ENCODE measurements at regions not wholly inside any gene's neighbourhood (a gene's known extent, or its start where the extent isn't known, plus 50 kb on each side); places are given as distances from the start of the nearest gene placed in this dataset.
A peak's percentile ranks its signal among the peaks of the same experiment; 100 is the strongest.

DNA sequence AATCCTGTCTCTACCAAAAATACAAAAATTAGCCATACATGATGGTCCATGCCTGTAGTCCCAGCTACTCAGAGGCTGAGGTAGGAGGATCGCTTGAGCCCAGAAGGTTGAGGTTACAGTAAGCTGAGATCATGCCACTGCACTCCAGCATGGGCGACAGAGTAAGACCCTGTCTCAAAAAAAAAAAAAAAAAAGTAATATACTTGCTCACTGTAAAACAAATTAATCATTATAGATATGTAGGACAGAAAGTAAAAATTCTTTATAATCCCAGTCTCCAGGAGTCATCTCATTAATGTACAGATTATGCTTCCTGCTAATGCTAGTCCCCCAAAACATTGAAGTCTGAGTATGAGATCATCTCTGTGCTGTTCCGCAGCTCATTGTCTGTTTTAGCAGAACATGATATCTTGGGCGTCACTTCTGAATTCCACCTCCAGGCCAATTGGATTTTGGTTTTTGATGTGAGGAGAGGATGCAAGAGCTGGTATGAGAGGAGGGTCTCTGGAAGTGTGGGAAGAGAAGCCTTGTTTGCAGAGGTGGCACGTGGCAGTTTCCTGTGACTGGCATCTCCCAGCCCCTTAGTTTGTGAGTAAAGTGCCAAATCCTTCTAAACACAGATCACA lies 75.4 kb upstream of the NPAS1 start:
- no peak for DNase-seq (ENCODE audit: low read depth in 4 of 4, low spot score in 2 of 4)

DNA sequence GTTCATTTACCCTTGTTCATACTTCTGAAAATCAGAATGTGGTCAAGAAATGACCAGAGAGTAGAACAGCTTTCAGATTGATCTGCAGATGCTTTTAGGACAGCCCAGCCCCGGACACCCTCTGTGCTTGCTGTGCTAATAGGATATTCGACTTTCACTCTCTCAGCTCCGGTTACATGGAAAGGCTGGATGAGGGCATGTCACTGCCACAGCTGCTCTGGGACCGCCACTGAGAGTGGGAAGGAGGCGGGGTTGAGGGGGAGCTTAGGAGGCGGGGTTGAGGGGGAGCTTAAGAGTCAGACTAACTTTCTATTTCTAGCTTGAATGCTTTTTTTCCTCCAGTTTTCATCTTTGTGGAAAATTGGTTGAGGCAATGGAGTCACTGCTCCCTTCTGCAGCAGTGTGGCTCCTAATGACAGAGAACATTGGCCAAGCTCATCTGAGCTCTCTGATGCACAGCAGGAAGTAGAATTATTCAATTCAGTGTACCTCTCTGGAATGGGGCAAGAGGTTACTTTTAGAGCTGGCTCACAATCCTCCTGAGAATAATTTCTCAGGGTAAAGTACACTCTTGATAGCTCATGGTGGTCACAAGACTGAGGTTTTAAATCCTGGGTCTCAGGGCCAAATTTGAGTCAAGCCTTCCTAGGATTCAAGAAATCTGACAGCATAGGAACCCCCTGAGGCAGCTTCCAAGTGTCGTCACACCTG lies 74.6 kb upstream of the NPAS1 start:
- peak; percentile 56 to 86 (median 66) for DNase-seq (ENCODE audit: low read depth in 4 of 4, low spot score in 2 of 4)

DNA sequence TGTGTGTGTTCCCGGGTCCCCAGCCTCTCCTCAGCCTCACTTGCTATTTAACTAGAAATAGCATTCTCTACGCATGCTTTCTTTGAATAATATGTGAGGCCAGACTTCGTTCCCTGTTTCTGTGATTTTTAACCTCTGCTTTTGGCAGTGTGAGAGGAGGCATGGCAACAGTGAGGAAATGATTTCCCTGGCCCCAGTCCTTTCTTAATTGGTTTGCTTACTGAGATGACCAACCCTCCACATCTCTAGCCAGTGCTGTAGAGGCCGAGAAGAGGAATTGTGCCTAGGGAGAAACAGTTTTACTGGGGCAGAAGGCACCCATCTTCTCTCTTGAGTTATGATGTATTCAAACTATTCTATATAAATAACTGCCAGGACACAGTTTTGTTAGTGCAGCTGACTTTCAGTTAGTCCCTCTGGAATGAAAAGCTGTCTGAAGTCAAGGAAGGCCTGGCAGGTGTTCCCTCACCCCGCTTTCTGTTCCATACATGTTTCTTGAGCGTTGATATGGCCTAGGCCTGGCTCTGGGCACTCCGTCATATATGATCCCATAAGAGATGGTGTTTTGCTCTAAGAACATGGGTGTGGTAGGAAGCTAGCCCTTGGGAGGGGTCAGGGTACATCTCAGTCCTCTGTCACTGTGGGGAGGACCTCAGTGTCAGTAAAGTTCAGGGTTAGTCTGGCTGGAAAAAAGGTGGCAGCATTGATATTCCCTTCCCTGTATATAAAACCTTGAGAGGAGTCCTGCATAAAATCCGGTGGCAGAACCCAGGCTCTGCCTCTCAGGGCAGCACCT lies 73.7 kb upstream of the NPAS1 start:
- DNase-seq (ENCODE audit: low read depth in 4 of 4, low spot score in 2 of 4), result no peak

DNA sequence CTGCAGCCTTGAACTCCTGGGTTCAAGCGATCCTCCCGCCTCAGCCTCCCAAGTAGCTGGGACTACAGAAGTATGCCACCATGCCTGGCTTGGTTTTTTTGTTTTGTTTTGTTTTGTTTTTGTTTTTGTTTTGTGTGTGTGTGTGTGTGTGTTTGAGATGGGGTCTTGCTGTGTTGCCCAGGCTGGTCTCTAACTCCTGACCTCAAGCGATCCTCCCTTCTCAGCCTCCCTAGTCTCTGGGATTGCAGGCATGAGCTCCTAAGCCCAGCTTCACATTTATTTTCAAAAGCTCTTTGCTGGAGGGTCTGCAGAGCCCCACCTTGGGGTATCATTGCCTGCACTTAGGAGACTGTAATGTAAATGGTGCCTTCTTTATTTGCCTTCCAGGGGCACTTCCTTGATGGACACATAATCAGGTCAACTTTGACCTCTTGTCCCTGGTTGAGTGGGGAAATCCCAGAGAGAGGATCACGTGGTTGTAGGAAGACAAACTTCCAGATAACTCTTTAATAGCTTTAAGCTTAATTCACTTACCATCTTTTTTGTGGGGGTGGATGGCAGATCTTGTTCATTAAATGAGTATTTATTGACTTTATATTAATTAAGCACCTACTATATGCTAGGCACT lies 72.9 kb upstream of the NPAS1 start:
- no peak for DNase-seq (ENCODE audit: low read depth in 4 of 4, low spot score in 2 of 4)

DNA sequence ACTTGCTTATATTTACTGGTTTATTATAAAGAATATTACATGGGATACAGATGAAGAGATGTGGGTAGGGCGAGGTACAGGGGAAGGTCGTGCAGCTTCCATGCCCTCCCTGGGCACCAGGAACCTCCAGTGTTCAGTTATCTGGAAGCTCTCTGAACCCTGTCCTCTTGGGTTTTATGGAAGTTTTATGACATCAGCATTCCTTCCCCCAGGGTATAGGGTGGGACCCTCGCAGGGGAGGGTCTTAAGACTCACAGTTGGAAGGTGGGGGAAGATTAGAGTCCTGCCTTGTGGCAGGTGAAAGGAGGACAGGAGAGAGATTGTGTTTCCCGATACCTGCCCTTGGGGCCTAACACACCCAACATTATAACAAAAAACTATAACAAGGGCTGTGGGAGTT lies 71.8 kb upstream of the NPAS1 start:
- DNase-seq (ENCODE audit: low read depth in 4 of 4, low spot score in 2 of 4), result no peak

DNA sequence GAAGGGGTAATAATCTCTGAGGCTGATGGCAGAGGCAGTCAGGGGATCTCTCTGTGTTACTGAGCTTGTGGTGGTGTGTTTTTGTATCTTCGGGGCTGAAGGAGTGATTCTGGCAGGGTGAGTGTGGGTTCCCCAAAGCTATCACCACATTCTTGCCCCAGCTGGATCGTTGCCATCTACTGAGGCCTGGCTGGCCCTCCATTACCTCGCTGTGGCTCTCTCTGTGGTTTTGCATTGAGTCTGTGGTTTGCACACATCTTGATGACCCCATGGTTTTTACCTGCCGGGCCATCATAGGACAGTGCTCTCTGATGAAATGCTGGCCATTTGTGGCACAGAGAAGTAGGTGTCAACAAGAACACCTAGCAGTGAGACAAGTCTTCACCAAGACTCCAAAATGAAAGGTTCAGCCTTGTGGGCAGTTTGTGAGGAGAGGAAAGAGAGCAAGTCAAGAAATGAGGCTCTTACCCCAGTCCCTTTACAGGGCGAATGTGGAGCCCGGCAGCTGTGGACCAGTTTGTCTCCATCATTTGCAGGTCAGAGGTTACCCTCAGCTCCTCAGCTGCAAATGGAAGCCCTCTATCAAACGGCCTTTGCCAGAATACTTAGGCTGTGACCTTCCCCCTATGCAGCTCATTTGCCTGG lies 69.0 kb upstream of the NPAS1 start:
- DNase-seq (ENCODE audit: low read depth in 4 of 4, low spot score in 2 of 4), result no peak

DNA sequence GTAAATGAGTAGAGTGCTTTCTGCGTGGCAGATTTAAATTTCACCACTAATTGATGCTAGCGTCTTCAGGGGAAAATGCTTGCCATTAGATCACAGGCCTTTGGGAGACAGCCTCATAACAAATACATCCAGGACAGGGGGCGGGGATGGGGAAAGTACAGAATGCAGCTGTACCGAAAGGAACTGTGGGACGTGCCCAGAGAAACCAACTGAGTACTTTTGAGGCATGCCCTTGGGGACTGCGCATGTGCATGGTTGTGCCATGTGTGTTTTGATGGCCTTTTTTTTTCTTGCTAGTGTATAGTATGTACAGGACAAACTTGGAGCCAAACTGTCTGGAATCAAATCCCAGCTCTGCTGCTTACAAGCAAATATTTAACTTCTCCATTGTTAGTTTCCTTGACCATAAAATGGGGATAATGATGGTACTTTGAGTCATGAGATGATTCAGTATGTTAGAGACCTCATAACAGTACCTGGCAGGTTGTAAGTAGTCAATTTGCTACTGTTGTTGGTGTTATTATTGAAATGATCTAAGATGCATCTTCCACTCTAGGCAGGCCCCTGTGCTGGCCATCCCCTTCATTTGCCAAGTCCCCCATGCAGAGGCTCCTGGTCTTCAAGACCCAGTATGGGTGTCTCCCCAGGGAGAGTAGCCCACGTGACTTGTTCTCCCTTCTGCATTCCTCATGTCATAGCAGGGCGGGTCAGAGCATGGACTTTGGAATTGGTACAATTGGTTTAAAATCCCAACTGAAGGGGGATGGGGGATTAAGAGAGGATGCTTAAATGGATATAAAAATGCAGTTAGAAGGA lies 68.3 kb upstream of the NPAS1 start:
- no peak for DNase-seq (ENCODE audit: low read depth in 4 of 4, low spot score in 2 of 4)

DNA sequence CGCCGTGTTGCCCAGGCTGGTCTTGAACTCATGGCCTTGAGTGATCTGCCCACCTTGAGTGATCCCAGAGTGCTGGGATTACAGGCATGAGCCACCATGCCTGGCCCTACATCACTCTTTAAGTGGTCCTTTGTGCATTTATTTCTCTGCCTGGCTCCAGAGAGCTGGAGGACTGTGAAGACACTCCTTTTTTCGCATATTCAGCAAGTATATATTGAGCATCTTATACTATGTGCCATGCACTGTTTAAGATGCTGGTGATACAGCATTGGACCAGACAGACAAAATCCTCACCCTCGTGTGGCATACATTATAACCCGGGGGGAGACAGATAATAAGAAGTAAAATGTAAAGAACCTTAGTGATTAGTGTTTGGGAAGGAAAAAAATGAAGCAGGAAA lies 66.8 kb upstream of the NPAS1 start:
- DNase-seq (ENCODE audit: low read depth in 4 of 4, low spot score in 2 of 4), result no peak

DNA sequence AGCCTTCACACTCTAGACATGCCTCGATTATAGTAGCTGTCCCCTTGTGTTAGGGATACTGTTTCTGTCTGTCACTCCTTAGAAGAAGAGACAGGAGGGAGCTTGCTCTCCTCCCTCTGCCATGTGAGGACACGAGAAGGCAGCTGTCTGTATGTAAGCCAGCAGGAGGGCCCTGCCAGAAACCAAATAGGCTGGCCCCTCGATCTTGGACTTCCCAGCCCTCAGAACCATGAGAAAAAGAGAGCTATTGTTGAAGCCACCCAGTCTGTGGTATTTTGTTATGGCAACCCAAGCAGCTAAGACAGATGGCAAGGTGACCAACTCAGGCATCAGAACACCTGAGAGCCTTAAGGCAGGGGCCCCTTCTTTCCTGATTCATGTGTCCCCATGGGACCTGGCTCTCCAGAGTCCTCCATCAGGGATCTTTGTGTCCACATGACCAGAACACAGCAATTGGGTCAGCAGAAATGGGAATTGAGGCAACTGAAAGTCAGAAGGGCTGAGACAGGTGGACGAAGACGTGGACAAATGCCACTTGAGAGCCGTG lies 65.6 kb upstream of the NPAS1 start:
- DNase-seq (ENCODE audit: low read depth in 4 of 4, low spot score in 2 of 4), result no peak

DNA sequence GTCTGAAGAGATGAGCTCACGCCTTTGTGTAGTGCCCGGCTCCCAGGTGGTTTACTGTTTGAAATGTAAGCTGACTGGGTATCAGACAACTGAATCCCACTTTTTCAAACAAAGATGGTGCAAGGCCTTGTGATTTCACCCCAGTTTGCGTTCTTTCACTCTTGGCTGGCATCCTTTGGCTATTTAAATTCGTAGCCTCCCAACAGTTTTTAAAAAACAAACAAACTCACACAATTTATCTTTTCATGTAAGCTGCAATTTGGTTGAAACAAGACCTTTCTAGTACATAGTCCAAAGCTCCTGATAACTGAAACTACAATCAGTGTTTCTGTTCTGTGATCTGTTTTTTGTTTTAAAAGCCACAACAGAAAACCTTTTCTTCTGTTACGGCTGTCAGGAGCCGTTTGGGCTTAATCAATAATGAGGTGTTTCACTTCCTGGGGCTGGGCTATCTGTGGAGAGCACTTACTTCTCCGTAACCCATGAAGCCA lies 65.1 kb upstream of the NPAS1 start:
- no peak for DNase-seq (ENCODE audit: low read depth in 4 of 4, low spot score in 2 of 4)

DNA sequence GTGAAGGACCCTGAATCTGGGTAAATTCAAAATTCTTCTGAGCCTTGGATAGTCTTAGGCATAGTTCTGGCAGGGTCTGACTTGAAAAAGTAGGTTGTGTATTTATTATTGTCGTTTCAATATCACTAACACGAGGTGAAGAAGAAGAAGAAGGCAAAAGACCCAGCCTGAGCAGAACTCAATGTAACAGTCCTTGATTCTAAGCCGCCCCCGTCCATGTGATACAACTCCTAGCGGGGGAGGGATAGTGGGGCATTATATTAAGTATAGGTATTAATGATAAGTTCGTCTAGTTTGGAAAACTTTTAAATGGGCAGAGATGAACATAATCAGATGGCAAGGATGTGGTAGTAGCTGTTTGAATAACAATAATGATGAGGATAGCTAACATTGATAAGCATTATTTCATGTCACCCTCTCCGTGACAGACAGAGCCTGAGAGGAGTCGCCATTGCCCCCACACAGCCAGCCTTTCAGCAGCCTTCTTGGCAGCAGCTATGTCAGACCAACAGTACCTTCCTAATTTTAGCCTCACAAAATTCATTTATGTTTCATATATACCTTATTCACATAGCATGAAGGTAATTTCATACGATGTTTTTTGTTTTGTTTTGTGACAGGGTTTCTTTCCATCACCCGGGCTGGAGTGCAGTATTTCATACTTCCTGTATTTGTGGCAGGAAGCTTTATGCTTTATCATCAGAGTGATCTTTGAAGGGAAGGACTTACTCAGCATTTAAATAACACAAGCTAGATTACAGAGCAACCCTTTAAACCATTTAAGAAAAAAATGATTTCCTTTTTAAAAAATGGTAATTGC lies 64.4 kb upstream of the NPAS1 start:
- no peak for DNase-seq (ENCODE audit: low read depth in 4 of 4, low spot score in 2 of 4)

DNA sequence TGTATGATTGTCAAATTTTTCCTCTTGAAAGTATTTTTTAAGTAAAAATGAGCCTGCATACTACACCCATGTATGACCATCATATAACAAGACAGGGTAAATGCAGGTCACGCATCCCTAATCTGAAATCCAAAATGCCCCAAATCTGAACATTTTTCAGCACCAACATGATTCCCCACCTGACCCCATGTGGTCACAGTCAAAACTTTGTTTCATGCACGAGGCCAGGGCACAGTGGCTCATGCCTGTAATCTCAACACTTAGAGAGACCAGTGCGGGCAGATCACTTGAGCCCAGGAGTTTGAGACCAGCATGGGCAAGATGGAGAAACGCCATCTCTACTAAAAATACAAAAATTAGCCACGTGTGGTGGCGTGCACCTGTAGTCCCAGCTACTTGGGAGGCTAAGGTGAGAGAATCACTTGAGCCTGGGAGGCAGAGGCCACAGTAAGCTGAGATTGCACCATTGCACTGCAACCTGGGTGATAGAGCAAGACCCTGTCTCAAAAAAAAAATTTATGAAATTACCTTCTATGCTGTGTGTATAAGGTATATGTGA lies 63.7 kb upstream of the NPAS1 start:
- DNase-seq (ENCODE audit: low read depth in 4 of 4, low spot score in 2 of 4), result no peak

DNA sequence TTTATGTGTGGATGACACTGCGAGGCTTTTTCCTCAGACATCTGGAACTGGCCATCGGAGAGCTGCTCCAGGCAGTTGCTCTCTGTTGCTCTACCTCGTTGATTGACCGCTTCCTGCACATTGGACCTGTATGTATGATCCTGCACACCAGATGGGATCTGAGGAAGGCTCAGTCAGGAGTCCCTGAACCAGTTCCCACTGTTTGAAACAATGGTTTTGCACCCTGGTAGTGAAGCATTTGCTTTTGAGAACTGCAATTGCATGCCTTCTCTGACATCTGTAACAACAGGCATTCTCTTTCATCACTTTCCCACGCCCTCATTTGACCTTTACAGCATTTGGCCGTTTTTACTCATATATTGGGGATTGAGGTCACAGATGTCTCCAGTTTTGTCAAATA lies 61.1 kb upstream of the NPAS1 start:
- no peak for DNase-seq (ENCODE audit: low read depth in 4 of 4, low spot score in 2 of 4)

DNA sequence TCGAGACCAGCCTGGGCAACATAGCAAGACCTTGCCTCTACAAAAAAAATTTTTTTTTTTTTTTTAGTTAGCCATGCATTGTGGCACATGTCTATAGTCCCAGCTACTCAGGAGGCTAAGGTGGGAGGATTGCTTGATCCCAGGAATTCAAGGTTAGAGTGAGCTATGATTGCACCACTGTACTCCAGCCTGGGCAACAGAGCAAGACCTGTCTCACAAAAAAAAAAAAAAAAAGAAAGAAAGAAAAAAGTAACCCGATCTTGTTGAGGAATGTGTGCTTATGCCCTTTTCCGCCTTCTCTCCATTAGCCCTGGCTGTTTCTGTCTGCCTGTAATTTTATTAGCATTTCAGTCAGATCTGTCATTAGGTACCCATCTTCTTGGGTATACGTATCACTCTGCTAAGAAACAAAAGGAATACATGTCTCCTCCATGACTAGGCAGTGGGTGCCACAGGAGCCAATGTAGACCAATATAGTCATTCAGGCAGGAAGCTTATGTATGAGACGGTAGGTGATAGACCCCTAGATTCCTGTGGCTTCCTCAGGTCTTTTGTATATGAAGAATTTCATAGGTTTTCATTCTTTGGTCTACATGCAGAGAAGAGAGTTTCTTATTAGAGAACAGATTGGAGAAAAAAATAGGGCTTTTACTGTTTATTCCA lies 59.6 kb upstream of the NPAS1 start:
- no peak for DNase-seq (ENCODE audit: low read depth in 4 of 4, low spot score in 2 of 4)

DNA sequence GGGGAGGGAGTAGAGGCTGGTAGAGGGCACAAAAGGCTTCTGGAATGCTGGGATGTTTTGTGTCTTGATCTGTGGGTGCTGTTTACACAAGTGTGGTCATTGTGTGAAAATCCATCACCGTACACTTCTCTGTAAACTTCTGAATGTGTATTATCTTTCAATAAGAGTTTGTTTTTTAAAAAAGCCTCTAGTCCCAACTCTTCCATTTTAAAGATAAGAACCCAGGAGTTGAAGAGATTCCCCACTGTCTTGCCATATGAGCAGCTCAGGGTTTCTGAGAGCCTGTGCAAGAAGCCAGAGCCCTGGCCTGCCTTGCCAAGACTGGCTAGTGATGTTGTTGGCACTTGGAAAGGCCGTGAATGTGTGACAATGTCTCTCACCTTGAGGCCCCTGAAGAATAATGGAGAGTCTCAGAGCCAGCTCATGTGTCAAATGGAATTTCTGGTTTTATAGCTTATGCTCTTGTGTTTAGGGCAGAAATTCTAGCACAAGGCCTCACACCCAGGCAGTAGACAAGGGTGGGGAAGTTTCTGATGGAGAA lies 57.5 kb upstream of the NPAS1 start:
- DNase-seq (ENCODE audit: low read depth in 4 of 4, low spot score in 2 of 4), result no peak

DNA sequence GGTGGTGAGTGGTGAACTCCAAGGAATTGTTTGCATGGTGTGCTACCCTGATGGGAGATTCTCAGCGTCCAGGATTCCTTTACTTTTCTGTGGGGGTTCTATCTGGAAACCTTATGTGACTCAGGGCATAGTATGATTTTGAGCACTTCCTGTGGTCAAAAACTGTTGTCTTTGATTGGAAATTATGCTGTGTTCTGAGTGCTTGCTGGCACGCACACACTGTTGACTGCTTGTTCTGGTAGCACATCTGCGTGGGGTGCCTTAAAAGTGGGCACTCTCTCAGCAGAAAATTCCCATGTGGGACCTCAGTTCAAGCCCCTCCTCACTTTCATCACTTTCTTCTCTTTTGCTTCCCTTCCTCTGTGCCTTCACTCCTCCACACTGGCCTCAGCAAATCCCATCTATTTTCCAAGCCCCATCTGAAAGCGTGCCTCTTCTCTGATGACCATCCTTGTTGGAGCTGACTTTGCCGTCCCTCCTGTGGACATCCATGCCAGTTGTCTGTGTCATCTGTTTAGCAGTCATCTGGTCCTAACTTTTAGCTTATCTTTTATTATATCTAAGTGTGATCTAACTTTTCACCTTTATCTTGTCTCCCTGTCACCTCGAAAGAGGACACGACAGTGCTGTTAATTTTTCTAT lies 56.4 kb upstream of the NPAS1 start:
- DNase-seq (ENCODE audit: low read depth in 4 of 4, low spot score in 2 of 4), result no peak

DNA sequence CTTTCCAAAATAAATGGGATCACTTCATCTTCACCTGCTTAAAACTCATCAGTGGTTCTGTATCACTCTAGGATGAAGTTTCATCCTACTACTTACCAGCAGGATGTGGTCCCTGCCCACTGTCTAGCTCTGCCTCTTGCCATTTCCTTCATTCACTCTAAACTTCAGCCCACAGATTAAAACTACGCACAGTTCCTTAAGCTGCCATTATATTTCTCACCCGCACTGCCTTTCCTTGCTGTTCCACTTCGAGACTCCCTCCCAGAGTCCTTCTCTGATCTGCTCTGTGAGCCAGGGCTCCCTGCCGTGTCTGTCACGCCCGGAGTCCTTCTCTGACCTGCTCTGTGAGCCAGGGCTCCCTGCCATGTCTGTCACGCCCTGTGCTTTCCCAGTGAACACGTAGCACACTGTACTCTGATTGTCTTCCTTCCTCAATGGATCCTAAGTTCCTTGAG lies 52.0 kb upstream of the NPAS1 start:
- DNase-seq (ENCODE audit: low read depth in 4 of 4, low spot score in 2 of 4), result no peak

Measured in left renal cortex interstitium (tissue), 4 donors.